Ramos (cell line): ENCODE measurements at regions not wholly inside any gene's neighbourhood (a gene's known extent, or its start where the extent isn't known, plus 50 kb on each side); places are given as distances from the start of the nearest gene placed in this dataset.
"Not testable (repeated sequence)": the region's sequence is repeated elsewhere in the genome, so short reads cannot be mapped to it uniquely, and the experiment has no call there.

Experiments used
- in situ Hi-C: fragments of 300-500 bp; cut with MboI; formaldehyde crosslinking; loops from one replicate; pipeline ENCODE4 v1.14.3; 2022; ENCODE audit warnings: low sequenced_read_pairs; ENCODE audit not compliant: unreplicated experiment

DNA sequence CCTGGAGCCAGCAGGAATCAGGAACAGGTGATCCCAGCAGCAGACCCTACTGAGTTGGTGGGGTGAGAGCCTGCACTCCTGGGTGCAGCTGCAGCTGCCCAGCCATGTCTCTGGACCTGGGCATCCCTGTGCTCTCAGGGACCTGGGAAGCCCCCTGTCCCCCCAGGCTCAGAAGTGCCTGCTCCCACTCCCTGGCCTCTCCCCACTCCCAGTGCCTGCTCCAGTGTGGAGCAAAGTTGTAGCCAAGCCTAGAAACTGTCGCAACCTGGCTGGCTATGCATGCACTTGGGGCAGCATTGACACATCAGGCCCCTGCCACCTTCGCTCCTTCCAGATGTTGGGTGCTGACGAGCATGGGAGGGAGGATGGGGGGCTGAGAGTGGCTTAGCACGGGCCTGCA, 1124.7 kb upstream of the ACVR2A start:
- in situ Hi-C loops: no loop called here

DNA sequence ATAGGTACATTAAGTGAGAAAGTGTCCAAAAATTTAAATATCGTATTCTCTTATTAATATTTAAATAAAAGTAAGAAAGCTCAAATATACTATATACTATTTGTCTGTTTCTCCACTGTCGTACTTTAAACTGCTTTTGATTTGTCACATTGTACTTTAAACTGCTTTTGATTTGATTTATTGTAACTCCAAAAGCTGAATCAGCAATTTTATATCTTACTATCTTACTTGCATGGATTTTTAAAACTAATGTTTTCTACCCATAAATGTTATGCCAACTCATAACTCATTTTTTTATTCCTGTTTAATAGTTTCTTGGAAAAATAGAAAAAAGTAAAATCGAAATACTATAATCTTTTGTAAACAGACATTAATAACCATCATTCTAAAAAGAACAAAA, 1128.2 kb upstream of the ACVR2A start:
- in situ Hi-C loops: no loop called here

DNA sequence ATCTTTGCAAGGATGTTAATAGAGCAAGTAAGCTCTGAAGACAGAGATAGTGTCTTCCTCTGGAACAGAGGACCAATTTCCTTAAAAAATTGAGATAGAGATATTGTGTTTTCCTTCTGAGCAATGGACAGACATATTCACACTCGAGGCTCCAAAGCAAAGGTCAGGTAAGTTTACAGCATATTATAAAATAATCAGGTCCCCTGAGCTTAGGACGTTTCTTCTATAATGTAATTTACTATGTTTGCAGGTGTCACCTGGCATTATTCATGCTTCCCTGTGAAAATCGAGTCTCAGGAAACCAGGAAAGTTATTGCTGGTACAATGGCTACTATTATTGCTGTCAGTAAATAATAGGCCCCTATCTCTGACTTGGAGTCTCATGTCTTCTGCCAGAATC, 1135.8 kb upstream of the ACVR2A start:
- in situ Hi-C loops: no loop called here

DNA sequence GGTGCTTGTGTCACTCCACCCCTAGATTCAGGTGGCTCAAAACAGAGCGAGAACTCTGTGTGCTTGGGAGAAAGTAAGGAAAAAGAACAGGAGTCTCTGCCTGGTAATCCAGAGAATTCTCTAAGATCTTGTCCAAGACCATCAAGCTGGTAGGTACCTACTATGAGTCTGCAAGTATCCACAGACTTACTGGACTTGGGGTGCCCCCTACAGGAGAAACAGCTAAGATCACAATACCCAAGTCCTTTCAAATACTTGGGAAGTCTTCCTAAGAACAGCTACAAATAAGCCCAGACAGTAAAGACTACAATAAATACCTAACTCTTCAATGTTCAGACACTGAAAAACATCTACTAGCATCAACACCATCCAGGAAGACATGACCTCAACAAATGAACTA, 1143.6 kb upstream of the ACVR2A start:
- in situ Hi-C loops: no loop called here

DNA sequence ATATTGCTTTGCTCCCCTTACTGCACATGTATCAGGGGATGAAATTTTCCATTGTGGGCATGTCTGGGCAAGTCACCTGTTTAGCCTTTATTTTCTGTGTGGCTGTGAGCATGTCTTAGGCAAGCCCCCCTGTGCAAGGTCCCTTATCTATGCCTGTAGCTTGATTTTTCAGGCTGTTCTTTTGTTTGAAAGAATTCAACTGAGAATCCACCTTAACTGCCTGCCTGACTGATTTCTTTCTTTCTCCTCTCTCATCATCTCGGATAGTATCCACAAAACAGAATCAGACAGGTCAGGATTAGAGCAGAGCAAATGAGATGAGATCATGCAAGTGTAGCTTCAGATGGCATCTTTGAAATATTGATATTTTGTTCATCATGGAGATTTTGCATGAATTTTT, 1147.5 kb upstream of the ACVR2A start:
- in situ Hi-C loops: no loop called here

DNA sequence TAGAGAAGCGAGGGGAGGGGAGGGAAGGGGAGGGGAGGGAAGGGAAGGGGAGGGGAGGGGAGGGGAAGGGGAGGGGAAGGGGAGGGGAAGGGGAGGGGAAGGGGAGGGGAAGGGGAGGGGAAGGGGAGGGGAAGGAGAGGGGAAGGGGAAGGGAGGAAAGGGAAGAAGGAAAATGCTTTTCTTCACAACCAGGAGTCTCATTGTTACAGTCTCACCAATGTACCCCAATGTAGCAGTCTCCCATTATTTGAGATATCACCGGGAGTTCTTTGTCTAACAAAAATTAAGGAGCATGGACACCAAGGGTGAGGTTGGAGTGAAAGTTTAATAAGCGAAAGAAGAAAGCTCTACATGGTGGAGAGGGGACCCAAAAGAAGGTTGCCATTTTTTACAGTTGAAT, 1148.0 kb upstream of the ACVR2A start:
- in situ Hi-C loops: not testable (repeated sequence)

DNA sequence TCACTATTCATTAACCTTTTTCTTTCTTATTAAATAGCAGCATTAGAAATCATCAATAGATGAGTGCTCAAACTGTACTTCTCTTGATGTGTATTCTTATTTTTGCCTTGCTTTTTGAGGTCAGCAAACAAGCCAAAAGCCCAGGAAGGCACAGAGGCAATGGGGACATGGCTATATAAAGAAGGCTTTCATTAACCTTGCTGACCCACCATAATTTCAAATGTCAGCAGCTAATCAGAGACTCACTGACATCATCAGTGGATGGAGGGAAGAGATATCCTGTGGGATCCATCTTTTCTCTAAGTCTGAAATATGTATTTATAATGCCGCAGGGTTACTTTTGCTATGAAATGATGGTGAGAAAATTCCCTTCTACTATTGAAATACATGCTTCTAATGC, 1162.8 kb upstream of the ACVR2A start:
- in situ Hi-C loops: no loop called here

DNA sequence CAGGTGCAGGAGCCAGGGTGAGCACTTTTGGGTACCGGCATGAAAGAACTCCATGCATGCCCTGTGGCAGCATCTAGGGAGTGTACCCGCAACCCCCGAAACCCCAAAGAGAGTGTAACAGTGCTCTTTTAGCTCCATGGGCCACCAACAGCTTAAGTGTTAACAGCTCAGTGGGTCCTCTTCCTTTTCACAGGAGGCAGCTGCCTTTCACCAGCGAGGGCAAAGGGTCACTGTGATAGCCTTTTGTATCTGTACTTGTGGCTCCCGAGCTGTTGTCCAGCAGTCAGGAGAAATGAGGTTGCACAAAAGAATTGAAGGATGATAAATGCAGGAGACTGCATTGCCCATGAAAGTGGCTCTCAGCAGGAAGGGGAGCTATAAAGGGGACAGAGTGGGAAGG, 1166.3 kb upstream of the ACVR2A start:
- in situ Hi-C loops: no loop called here

DNA sequence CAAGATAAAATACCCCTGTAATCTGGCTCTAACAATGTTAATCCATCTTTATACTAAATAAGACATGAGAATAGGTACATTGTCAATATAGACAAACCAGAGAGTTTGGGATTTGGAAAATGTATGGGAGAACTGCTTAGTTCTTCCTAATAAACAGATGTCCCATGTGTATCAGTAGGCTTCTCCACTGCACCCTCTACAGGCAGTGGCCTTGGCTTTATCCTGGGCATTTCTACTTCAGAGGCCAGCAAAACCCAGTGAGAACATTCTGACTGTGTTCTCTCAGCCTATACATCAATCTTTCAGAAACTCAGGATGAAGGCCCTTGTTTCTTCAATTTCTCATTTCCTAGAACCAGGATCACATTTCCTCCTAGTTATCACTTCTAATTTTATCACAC, 1167.5 kb upstream of the ACVR2A start:
- in situ Hi-C loops: no loop called here

DNA sequence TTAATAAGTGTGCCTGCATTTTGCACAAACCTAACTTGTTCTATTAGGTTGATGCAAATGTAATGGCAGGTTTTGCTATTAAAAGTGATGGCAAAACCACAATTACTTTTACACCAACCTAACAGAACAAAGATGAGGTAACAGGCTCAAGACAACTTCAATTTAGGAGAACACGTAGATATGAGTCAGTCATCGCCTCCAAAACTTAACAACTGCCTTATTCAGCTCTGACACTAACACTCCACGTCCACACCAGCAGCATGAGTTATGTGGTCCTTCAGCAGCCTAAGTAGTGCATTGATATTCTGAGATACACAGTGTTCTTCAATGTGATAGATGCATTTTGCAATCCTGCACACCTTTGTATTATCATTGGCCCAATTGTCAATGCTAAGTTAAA, 1175.1 kb upstream of the ACVR2A start:
- in situ Hi-C loops: no loop called here

DNA sequence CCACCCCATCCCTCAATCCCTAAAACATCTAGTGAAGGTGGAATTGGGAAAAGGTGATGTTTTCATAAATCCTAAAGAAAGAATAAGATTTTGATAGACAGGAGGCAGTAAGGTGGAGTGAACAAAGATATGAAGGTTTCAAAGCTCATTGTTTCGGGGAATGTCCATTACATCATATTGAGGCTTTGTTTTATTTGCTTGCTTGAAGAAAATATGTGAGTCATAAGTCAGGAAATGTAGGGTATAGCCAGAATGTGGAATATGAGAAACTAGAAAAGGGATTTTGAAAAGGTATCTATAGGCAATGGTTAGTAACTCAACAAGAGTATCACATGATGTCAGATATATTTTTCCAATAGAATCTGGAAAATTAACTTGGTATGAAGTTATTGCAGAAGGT, 1178.5 kb upstream of the ACVR2A start:
- in situ Hi-C loops: no loop called here

DNA sequence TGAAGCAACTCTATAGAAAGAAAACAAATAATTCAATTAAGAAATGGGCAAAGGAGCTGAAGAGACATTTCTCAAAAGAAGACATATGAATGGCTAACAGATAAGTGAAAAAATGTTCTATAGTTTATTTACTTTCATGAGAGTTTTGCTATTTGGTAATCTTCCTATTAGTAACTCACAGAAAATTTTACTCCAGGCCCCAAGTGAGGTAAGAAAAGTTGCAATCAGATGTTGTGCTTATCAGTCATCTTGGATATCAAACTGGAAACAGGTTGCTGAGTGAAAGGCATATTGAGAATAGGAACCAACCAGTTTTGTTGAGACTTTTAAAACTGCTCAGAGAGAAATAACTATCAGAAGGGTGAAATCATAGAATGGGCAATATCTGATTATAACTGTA, 1179.0 kb upstream of the ACVR2A start:
- in situ Hi-C loops: no loop called here

DNA sequence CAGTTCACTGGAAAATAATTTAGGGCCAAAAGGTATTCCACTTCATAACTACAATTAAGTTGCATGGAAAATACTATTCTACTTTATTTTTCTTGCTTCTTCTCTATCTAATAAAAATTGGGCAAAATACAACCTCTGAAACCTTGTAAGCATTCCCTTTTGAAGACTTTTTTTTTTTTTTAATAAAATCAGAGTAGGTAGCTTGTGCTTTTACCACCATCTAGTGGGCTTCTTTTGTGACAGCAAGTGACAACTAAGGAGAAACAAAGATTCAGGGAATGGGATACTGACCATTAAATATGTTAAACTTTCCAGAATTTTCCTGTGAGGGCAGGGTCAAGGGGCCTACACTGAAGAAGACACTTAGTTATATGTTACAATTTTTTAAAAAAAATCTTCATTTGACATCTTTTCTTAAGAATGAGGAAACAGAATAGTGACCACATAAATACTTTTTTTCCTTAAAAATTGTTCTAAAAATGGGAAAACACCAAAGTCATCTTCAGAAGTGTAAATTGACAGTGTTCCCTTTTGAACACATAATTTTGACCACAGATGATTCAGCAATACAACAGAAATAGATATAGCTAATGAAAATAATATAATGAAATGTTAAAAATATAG, 1183.2 kb upstream of the ACVR2A start:
- in situ Hi-C loops: no loop called here

DNA sequence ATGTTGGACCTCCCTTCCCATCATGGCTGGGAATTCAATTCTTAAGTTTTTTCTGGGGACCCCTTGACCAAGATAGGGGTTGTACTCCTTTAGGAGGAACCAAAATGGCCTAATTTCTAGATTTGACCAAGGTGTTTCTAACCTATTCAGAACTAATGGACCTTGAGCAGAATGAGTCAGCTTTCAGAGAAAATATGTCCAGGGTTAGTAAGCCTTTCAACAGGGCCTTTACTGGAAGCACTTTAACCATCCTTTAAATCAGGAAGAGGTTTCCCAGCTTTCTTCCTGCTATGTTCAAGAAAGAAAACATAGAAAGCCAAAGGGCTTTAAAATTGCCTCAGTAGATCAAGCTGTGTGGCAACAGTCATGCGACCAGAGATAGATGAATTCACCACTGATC, 1184.9 kb upstream of the ACVR2A start:
- in situ Hi-C loops: no loop called here

DNA sequence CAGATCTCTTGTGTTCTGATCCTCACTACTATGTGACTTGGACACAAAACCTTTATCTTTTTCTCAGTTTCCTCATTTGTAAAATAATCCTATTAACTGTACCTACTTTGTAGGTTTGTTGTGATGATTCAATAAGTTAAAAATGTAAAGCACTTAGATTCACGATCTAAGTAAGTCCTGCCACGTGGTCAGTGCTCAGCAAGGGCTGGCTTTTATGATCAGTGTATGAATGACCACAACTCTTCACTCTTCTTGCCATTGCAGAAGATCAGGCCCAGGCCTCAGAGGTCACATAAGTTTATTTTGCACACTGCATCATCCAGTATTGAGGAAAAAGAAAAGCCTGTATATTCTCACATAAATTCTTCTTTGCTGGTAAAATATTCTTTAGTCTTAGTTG, 1192.5 kb upstream of the ACVR2A start:
- in situ Hi-C loops: no loop called here

DNA sequence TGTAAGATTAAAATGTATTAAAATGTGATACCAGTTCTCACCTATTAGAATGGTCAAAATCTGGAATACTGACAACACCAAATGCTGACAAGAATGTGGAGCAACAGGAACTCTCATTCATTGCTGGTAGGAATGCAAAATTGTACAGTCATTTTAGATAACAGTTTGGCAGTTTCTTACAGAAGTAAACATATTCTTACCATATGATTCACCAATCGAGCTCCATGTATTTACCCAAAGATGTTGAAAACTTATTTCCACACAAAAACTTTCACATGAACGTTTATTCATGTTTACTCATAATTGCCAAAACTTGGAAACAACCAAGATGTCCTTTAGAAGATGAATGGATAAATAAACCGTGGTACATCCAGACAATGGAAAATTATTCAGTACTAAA, 1193.5 kb upstream of the ACVR2A start:
- in situ Hi-C loops: no loop called here

DNA sequence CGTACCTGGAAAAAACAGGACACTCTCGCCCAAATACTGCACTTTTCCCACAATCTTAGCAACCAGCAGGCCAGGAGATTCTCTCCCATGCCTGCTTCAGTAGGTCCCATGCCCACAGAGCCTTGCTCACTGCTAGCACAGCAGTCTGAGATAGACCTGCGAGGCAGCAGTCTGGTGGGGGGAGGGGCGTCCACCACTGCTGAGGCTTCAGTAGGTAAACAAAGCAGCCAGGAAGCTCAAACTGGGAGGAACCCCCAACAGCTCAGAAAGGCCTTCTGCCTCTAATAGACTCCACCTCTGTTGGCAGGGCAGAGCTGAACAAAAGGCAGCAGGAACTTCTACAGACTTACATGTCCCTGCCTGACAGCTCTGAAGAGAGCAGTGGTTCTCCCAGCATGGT, 1202.8 kb upstream of the ACVR2A start:
- in situ Hi-C loops: no loop called here

DNA sequence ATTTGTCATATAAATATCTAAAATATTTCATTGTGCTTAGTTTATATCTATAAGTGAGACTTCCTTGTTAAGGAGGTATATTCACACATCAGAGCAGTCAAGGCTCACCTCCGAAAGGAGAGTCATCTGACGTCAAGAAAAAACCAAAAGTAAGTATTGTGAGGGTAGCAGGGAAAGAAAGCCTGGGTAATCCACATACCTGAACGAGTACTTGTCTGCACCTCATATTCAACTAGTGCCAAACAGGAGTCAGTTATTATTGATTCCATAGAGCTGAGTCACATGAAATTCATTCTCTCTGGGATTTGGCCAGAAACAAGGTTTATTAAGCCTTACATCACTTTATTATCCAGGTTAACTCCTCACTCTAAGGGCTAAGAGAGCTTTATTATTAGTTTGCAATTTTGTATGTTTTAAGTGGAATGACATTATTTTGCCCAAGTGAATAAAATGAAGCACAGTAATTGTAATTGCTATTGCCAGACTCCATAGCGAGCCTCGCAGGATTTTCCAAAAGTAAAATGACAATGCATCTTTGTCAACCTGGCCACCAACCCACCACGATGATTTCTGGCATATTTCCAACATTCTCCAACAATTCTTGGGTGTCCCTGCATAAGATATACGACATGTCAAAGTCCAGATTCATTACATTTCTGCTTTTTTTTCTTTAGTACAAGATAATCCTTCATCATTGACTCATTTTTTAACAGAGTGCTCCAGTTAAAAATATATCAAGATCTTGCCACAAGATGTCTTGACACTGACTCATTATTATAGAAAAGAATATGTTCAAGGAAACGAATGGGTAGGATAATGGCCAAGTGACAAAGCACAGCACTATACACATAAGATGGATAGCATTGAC, 1210.4 kb upstream of the ACVR2A start:
- in situ Hi-C loops: no loop called here

DNA sequence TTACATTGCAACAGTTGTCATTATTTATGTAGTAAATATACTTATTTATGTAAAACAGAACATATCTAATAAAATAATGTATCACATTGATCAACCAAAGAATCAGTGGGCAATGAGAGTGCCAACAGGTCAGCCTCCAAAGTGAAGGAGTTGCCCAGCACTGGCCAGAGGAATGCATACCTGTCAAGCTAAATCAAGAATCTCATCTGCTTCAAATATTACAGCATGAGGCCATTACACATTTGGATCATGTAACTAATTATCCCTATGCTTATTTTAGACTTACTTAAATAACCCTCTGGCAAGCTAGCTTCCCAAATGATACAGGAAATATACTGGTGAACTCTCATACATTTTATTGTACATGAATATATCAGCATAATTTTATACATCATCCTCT, 1211.7 kb upstream of the ACVR2A start:
- in situ Hi-C loops: no loop called here

DNA sequence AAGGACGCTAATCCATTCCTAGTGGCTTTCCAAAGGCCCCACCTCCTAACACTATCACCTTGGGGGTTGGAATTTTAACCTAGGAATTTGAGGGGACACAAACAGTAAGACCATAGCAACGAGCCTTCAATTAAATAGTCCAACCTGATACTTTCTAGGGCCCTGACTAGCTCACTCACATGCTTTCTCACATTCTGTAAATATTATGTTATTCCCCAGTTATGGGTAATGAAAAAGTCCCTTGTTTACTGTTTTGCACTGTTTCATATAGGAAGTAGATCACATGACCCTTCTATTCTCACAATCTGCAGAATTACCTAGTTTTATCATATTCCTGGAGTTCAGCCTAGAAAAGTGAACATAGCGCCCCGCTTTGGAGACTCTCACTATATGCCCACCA, 1212.1 kb upstream of the ACVR2A start:
- in situ Hi-C loops: no loop called here

DNA sequence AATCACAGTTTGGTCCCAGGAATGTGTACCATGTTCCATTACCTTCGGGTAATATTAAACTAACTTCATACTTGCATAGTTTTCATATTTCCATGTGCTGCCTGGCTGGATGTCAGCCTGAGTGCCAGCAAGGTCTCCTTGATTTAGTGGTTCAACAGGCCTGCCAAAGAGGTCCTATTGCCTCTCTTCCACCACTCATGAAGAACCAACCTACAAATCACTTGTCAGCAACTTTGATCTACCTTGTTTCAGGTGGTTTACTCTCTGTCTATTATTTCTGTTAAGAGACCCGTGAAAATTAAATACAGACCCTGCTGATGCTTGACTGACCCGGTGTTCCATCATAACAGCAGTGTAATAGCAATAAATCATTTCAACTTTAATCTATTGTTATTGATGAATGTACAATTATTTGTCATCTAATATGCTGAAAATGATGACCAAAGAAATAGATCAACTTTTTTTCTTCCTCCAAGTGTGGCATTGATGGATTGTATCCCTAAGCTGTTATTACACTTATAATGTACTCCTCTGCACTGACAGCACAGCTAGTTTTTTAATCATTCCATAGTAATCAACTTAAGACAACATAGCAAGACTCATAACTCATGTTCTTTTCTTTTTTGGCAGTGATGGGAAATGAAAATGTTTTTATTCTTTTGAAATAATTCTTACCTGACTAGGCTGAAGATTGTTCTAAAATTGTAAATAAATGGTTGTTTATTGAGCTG, 1220.2 kb upstream of the ACVR2A start:
- in situ Hi-C loops: no loop called here
